HG03432 (cell line): ENCODE measurements at regions not wholly inside any gene's neighbourhood (a gene's known extent, or its start where the extent isn't known, plus 50 kb on each side); places are given as distances from the start of the nearest gene placed in this dataset.
"Not testable (repeated sequence)": the region's sequence is repeated elsewhere in the genome, so short reads cannot be mapped to it uniquely, and the experiment has no call there.

ENCODE experiments used
- ATAC-seq: cut with Tn5 transposase; IDR thresholded peaks from one replicate; pipeline ENCODE4 v1.9.1; 2021; ENCODE audit warnings: mild to moderate bottlenecking, moderate library complexity; ENCODE audit not compliant: unreplicated experiment

GRCh38 chrX:69065451-69065850 is 99.8 kb downstream of the PJA1 start:
- ATAC-seq, result no peak

- ATAC-seq, result no peak
These were observed 101.8 kb downstream of the PJA1 start for GRCh38 chrX:69063486-69063885.

GRCh38 chrX:69062493-69062892 is 102.8 kb downstream of the PJA1 start:
- ATAC-seq, result no peak

GRCh38 chrX:69060631-69061408 is 104.4 kb downstream of the PJA1 start:
- ATAC-seq, result no peak

GRCh38 chrX:69055193-69055592 is 110.1 kb downstream of the PJA1 start:
- no peak for ATAC-seq

GRCh38 chrX:69054497-69054896 is 110.8 kb downstream of the PJA1 start:
- ATAC-seq, result not testable (repeated sequence)

- ATAC-seq, result no peak
These were observed 113.4 kb downstream of the PJA1 start for GRCh38 chrX:69051901-69052300.

GRCh38 chrX:69050051-69050765 is 115.0 kb downstream of the PJA1 start:
- no peak for ATAC-seq

GRCh38 chrX:69046996-69047490 is 118.2 kb downstream of the PJA1 start:
- ATAC-seq, result no peak

- no peak for ATAC-seq
These were observed 119.5 kb downstream of the PJA1 start for GRCh38 chrX:69045616-69046345.

GRCh38 chrX:69038816-69039215 is 126.4 kb downstream of the PJA1 start:
- ATAC-seq, result no peak

GRCh38 chrX:69038188-69038587 is 127.1 kb downstream of the PJA1 start:
- ATAC-seq, result no peak

GRCh38 chrX:69037786-69038185 is 127.5 kb downstream of the PJA1 start:
- ATAC-seq, result no peak

- no peak for ATAC-seq
These were observed 128.3 kb downstream of the PJA1 start for GRCh38 chrX:69036674-69037573.

GRCh38 chrX:69034451-69034850 is 130.8 kb downstream of the PJA1 start:
- ATAC-seq, result no peak

GRCh38 chrX:69033936-69034335 is 131.3 kb downstream of the PJA1 start:
- no peak for ATAC-seq

GRCh38 chrX:69032601-69033000 is 132.7 kb downstream of the PJA1 start:
- ATAC-seq, result no peak

GRCh38 chrX:69031971-69032391 is 133.3 kb downstream of the PJA1 start:
- no peak for ATAC-seq

- no peak for ATAC-seq
These were observed 134.1 kb downstream of the PJA1 start for GRCh38 chrX:69031181-69031580.

GRCh38 chrX:69029771-69030170 is 135.5 kb downstream of the PJA1 start:
- no peak for ATAC-seq

- peak; percentile 33 for ATAC-seq
These were observed 136.5 kb downstream of the PJA1 start for GRCh38 chrX:69028761-69029120.
